Adrenal gland (tissue), 9 donors: ENCODE measurements at regions not wholly inside any gene's neighbourhood (a gene's known extent, or its start where the extent isn't known, plus 50 kb on each side); places are given as distances from the start of the nearest gene placed in this dataset.

Experiments used
- DNase-seq, 7 donors: peaks; one replicate each; pipeline ENCODE4 v3.0.0-alpha.2; 2019 to 2020
- H3K27ac ChIP-seq, 5 donors: fragments of 200-600 bp; sonication (generic) in 4 of 5; 1 replicate in 3 of 5; 2 replicates in 2 of 5; pipeline versions ENCODE4 v1.5.1 to v1.8.0; 2016 to 2020; ENCODE audit warnings: mild to moderate bottlenecking in 1 of 5
- H3K27me3 ChIP-seq: fragments of 200-600 bp; 2 replicates; pipeline ENCODE4 v1.8.0; 2021
- H3K36me3 ChIP-seq, 2 donors: fragments of 200-600 bp; replicated peaks in 1 of 2; 1 replicate in 1 of 2; 2 replicates in 1 of 2; pipeline versions ENCODE4 v1.5.1 to v1.8.0; 2018 to 2022
- H3K4me1 ChIP-seq, 2 donors: fragments of 200-600 bp; replicated peaks in 1 of 2; 1 replicate in 1 of 2; 2 replicates in 1 of 2; pipeline versions ENCODE4 v1.5.1 to v1.8.0; 2018 to 2021
- H3K4me3 ChIP-seq, 4 donors: fragments of 200-600 bp; sonication (generic) in 3 of 4; one replicate each; pipeline ENCODE4 v1.5.1; 2016 to 2018
- H3K9me3 ChIP-seq, 3 donors: fragments of 200-600 bp; sonication (generic) in 1 of 3; replicated peaks in 1 of 3; 1 replicate in 2 of 3; 2 replicates in 1 of 3; pipeline versions ENCODE4 v1.5.1 to v1.8.0; 2016 to 2021
- CTCF ChIP-seq, 6 experiments: fragments of 450-650 bp in 4 of 6; fragments of 200-600 bp in 2 of 6; sonication (generic) in 1 of 6; IDR thresholded peaks; 1 replicate in 5 of 6; 2 replicates in 1 of 6; pipeline versions ENCODE4 v1.5.1 to v1.8.0; 2016 to 2021; ENCODE audit warnings: antibody characterized with exemption in 6 of 6, mild to moderate bottlenecking in 2 of 6, moderate library complexity in 1 of 6
- POLR2A ChIP-seq, 2 donors: fragments of 450-650 bp; IDR thresholded peaks; one replicate each; pipeline ENCODE4 v1.6.1; 2017; ENCODE audit warnings: antibody characterized with exemption in 2 of 2, mild to moderate bottlenecking in 2 of 2, moderate library complexity in 1 of 2
- WGBS, 4 donors: extraction: QIAGEN DNeasy Blood & Tissue Kit in 2 of 4; methylation state at CpG; one replicate each; pipeline versions ENCODE4 v1.1.5 to v1.1.7; 2013 to 2017; 5-methylcytosine and 5-hydroxymethylcytosine counted together
- intact Hi-C, 2 donors: fragments of 100-400 bp; cut with DNase I; formaldehyde crosslinking; loops; one replicate each; pipeline versions ENCODE4 v1.14.1 to v1.15.0; 2022 to 2023
- donor health status: healthy with polysubstance abuse.
- donor health status: Bipolar disorder and iron deficiency.
- donor health status: DM: yes; HTN: yes; CAD: no.
- donor health status: DM: no; HTN: no; CAD: no.
- donor health status: DM: no; HTN: no; CAD: no.

- WGBS, 4 donors, result 78 to 86% (median 83%) methylated on average over 2 of the region's 2 CpGs
These were observed 674.2 kb upstream of the KIRREL3 start for GRCh38 chr11:127674754-127675153.

GRCh38 chr11:127670374-127671119 is 670.0 kb upstream of the KIRREL3 start:
- H3K4me1 ChIP-seq, result no peaks in the 10 kb centered on the region

More at GRCh38 chr11:127674754-127675153, 674.2 kb upstream of the KIRREL3 start:
- H3K27ac ChIP-seq, result no peak overlapping the region
- H3K4me1 ChIP-seq, result no peaks in the 10 kb centered on the region
- intact Hi-C loops, result no loop called here
- no peak overlapping the region for H3K4me3 ChIP-seq
- no peaks in the 10 kb centered on the region for H3K9me3 ChIP-seq
- no peaks in the 10 kb centered on the region for H3K36me3 ChIP-seq
- TF ChIP-seq POLR2A (IDR thresholded peaks at IDR 0.05) (no peak), CTCF (IDR thresholded peaks at IDR 0.05) (no peak)
- no peak for DNase-seq
- H3K27me3 ChIP-seq, result no peaks in the 10 kb centered on the region

GRCh38 chr11:127656116-127656836 is 655.7 kb upstream of the KIRREL3 start:
- Histone ChIP-seq H3K27me3 (no peaks in the 10 kb centered on the region), H3K4me3 (no peak overlapping the region), H3K27ac (no peak overlapping the region), H3K36me3 (no peaks in the 10 kb centered on the region), H3K4me1 (no peaks in the 10 kb centered on the region), H3K9me3 (no peaks in the 10 kb centered on the region)
- intact Hi-C loops, result no loop called here
- no peak for DNase-seq
- TF ChIP-seq CTCF (IDR thresholded peaks at IDR 0.05) (no peak), POLR2A (IDR thresholded peaks at IDR 0.05) (no peak)
- WGBS, 4 donors, result 49 to 52% (median 51%) methylated on average over 6 of the region's 6 CpGs

More at GRCh38 chr11:127670374-127671119, 670.0 kb upstream of the KIRREL3 start:
- Histone ChIP-seq H3K9me3 (no peaks in the 10 kb centered on the region), H3K4me3 (no peak overlapping the region), H3K27me3 (no peaks in the 10 kb centered on the region), H3K27ac (no peak overlapping the region), H3K36me3 (no peaks in the 10 kb centered on the region)
- no peak for DNase-seq
- TF ChIP-seq POLR2A (IDR thresholded peaks at IDR 0.05), result no peak
- no peak for TF ChIP-seq CTCF (IDR thresholded peaks at IDR 0.05)
- WGBS, 4 donors, result 70 to 73% (median 72%) methylated on average over 10 of the region's 10 CpGs
- intact Hi-C loops, result no loop called here

GRCh38 chr11:127653076-127653475 is 652.5 kb upstream of the KIRREL3 start:
- TF ChIP-seq CTCF (IDR thresholded peaks at IDR 0.05), result no peak
- no peak for TF ChIP-seq POLR2A (IDR thresholded peaks at IDR 0.05)
- intact Hi-C loops, result no loop called here
- H3K36me3 ChIP-seq, result no peaks in the 10 kb centered on the region
- WGBS, 4 donors, result 83 to 86% (median 84%) methylated on average over 4 of the region's 4 CpGs
- no peak overlapping the region for H3K4me3 ChIP-seq
- no peak for DNase-seq
- no peaks in the 10 kb centered on the region for H3K4me1 ChIP-seq
- no peaks in the 10 kb centered on the region for H3K27me3 ChIP-seq
- no peaks in the 10 kb centered on the region for H3K9me3 ChIP-seq
- H3K27ac ChIP-seq, result no peak overlapping the region
